ENCODE measurements at regions not wholly inside any gene's neighbourhood (a gene's known extent, or its start where the extent isn't known, plus 50 kb on each side); places are given as distances from the start of the nearest gene placed in this dataset.

DNA sequence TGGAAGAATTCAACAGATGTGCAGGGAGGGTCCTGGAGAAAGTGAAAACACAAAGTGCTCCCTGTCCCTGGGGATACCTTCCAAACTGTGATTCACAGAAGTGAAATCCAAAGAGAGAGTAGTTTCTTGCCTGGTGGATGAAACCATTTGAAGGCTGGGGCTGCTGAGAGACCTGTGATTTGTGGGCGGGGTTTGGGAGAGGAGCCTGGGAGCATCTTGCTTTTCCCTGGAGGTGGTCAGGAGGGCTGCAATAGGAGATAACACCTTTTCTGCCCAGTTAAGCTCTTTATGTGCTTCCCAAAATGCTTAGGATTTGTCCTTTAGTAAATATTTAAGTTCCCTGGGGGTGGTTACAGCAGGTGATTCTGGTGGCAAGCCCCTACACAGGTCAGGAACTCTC, 105.3 kb upstream of the TPK1 start:
- DNase-seq (ENCODE audit: low spot score), result no peak
- no peak overlapping the region for H3K27ac ChIP-seq (ENCODE audit: low read depth, low read length, poor library complexity, severe bottlenecking)
- no peaks in the 10 kb centered on the region for H3K4me1 ChIP-seq (ENCODE audit: insufficient read depth, low read length, poor library complexity, severe bottlenecking)
- TF ChIP-seq EZH2phosphoT487 (IDR thresholded peaks at IDR 0.05; ENCODE audit: borderline replicate concordance, low read depth, low read length), result no peak
- TF ChIP-seq CTCF (conservative IDR thresholded peaks at IDR 0.05; ENCODE audit: low read length), result no peak
- H4K20me1 ChIP-seq (ENCODE audit: insufficient read depth, low read length), result no peaks in the 10 kb centered on the region
- H3K79me2 ChIP-seq (ENCODE audit: insufficient read depth, low read depth, low read length), result no peaks in the 10 kb centered on the region
- H3K4me3 ChIP-seq (ENCODE audit: low read depth, low read length, poor library complexity, severe bottlenecking), result no peak overlapping the region
- H2AFZ ChIP-seq (ENCODE audit: low read length), result no peak overlapping the region
- no peaks in the 10 kb centered on the region for H3K36me3 ChIP-seq (ENCODE audit: insufficient read depth, low read length)
- POLR2A ChIA-PET, result interaction anchor here (0.6 kb wide), 1 partner anchor 1592 kb away, joined by 3 read pairs; no protein-coding TSS in a partner anchor
- no peaks in the 10 kb centered on the region for H3K9me2 ChIP-seq (ENCODE audit: insufficient read depth, low read length)
- BruUV-seq (replicated peaks), result no TSS peak
- H3K9me3 ChIP-seq (ENCODE audit: low read length), result no peaks in the 10 kb centered on the region
- H3K4me2 ChIP-seq (ENCODE audit: low read length), result no peak overlapping the region
- CTCF ChIA-PET (ENCODE audit: unreplicated experiment), result no interaction called here
- intact Hi-C loops (cut with micrococcal nuclease; ENCODE audit: unreplicated experiment), result no loop called here

DNA sequence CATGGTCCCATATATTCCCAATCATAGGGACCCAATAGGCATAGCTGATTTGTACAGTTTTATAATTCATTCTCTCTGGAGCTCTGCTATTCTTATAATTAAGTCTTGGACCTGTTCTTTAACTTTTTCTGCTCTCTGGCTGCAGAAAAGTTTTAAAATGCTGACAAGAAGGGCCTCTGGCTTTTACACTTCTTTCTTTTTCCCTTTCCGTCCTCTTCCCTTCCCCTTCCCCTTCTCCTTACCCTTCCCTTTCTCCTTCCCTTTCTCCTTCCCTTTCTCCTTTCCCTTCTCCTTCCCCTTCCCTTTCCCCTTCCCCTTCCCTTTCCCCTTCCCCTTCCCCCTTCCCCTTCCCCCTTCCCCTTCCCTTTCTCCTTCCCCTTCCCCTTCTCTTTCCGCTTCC, 101.3 kb upstream of the TPK1 start:
- ChIA-PET POLR2A (no interaction called here), CTCF (ENCODE audit: unreplicated experiment) (no interaction called here)
- H3K27ac ChIP-seq (ENCODE audit: low read depth, low read length, poor library complexity, severe bottlenecking), result no peak overlapping the region
- intact Hi-C loops (cut with micrococcal nuclease; ENCODE audit: unreplicated experiment), result no loop called here
- H3K4me1 ChIP-seq (ENCODE audit: insufficient read depth, low read length, poor library complexity, severe bottlenecking), result no peaks in the 10 kb centered on the region
- no peak overlapping the region for H3K4me2 ChIP-seq (ENCODE audit: low read length)
- no peak for TF ChIP-seq CTCF (conservative IDR thresholded peaks at IDR 0.05; ENCODE audit: low read length)
- no peak for TF ChIP-seq EZH2phosphoT487 (IDR thresholded peaks at IDR 0.05; ENCODE audit: borderline replicate concordance, low read depth, low read length)
- no peaks in the 10 kb centered on the region for H3K9me3 ChIP-seq (ENCODE audit: low read length)
- no peaks in the 10 kb centered on the region for H3K9me2 ChIP-seq (ENCODE audit: insufficient read depth, low read length)
- no peak for DNase-seq (ENCODE audit: low spot score)
- BruUV-seq (replicated peaks), result no TSS peak
- H3K36me3 ChIP-seq (ENCODE audit: insufficient read depth, low read length), result no peaks in the 10 kb centered on the region
- no peaks in the 10 kb centered on the region for H3K79me2 ChIP-seq (ENCODE audit: insufficient read depth, low read depth, low read length)
- no peaks in the 10 kb centered on the region for H4K20me1 ChIP-seq (ENCODE audit: insufficient read depth, low read length)
- H3K4me3 ChIP-seq (ENCODE audit: low read depth, low read length, poor library complexity, severe bottlenecking), result no peak overlapping the region
- no peak overlapping the region for H2AFZ ChIP-seq (ENCODE audit: low read length)

DNA sequence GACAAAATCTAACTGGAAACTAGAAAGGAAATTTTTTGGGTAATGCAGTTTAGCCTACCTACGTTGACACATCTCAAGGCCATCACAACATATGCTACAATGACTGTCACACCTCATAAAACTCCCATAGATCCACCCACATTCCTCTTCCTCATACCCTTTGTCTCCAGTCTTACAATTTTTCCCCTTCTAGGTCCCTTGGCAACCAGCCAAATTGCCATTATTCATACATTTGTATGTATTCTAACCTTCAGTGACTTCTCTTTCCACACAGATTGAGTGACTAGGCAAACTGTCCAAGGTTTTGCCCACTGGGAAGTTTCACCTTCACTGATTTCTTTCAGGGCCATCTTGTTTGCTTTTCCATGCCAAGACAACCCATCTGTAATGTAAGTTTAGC, 100.5 kb upstream of the TPK1 start:
- Histone ChIP-seq H2AFZ (ENCODE audit: low read length) (no peak overlapping the region), H3K36me3 (ENCODE audit: insufficient read depth, low read length) (no peaks in the 10 kb centered on the region), H3K4me3 (ENCODE audit: low read depth, low read length, poor library complexity, severe bottlenecking) (no peak overlapping the region), H3K9me2 (ENCODE audit: insufficient read depth, low read length) (no peaks in the 10 kb centered on the region), H3K27ac (ENCODE audit: low read depth, low read length, poor library complexity, severe bottlenecking) (no peak overlapping the region), H3K4me2 (ENCODE audit: low read length) (no peak overlapping the region), H3K79me2 (ENCODE audit: insufficient read depth, low read depth, low read length) (no peaks in the 10 kb centered on the region), H3K4me1 (ENCODE audit: insufficient read depth, low read length, poor library complexity, severe bottlenecking) (no peaks in the 10 kb centered on the region), H4K20me1 (ENCODE audit: insufficient read depth, low read length) (no peaks in the 10 kb centered on the region), H3K9me3 (ENCODE audit: low read length) (no peaks in the 10 kb centered on the region)
- TF ChIP-seq EZH2phosphoT487 (IDR thresholded peaks at IDR 0.05; ENCODE audit: borderline replicate concordance, low read depth, low read length) (no peak), CTCF (conservative IDR thresholded peaks at IDR 0.05; ENCODE audit: low read length) (no peak)
- no TSS peak for BruUV-seq (replicated peaks)
- intact Hi-C loops (cut with micrococcal nuclease; ENCODE audit: unreplicated experiment), result no loop called here
- POLR2A ChIA-PET, result no interaction called here
- CTCF ChIA-PET (ENCODE audit: unreplicated experiment), result no interaction called here
- DNase-seq (ENCODE audit: low spot score), result no peak

Measured in OCI-LY7 (cell line).